ENCODE measurements at regions not wholly inside any gene's neighbourhood (a gene's known extent, or its start where the extent isn't known, plus 50 kb on each side); places are given as distances from the start of the nearest gene placed in this dataset.
A peak's percentile ranks its signal among the peaks of the same experiment; 100 is the strongest.
"Not testable (repeated sequence)": the region's sequence is repeated elsewhere in the genome, so short reads cannot be mapped to it uniquely, and the experiment has no call there.

GRCh38 chrX:88244066-88244465, 503.0 kb upstream of the CPXCR1 start:
- intact Hi-C loops (cut with DNase I; ENCODE audit: low total_unique reads): no loop called here
- 50 to 67% methylated on average over 1 of the region's 1 CpG for WGBS, 2 donors
- TF ChIP-seq CTCF (IDR thresholded peaks at IDR 0.05) (no peak), POLR2A (IDR thresholded peaks at IDR 0.05) (no peak)
- DNase-seq (ENCODE audit: low spot score in 2 of 2): no peak
- H3K4me3 ChIP-seq (ENCODE audit: low read depth, poor library complexity, severe bottlenecking): no peak overlapping the region

- intact Hi-C loops (cut with DNase I; ENCODE audit: low total_unique reads): no loop called here
- H3K4me3 ChIP-seq (ENCODE audit: low read depth, poor library complexity, severe bottlenecking): no peak overlapping the region
Observed at GRCh38 chrX:88284844-88285243, 462.2 kb upstream of the CPXCR1 start.

GRCh38 chrX:88313972-88314371, 433.1 kb upstream of the CPXCR1 start:
- intact Hi-C loops (cut with DNase I; ENCODE audit: low total_unique reads); H3K4me3 ChIP-seq (ENCODE audit: low read depth, poor library complexity, severe bottlenecking); DNase-seq (ENCODE audit: low spot score in 2 of 2): not testable (repeated sequence)
- 90 to 96% methylated on average over 2 of the region's 2 CpGs for WGBS, 2 donors

More at GRCh38 chrX:88284844-88285243, 462.2 kb upstream of the CPXCR1 start:
- DNase-seq (ENCODE audit: low spot score in 2 of 2): peak in 1 of 2 donors; percentile 9
- no peak for TF ChIP-seq CTCF (IDR thresholded peaks at IDR 0.05)
- WGBS, 2 donors: 82 to 85% methylated on average over 1 of the region's 1 CpG

GRCh38 chrX:88325634-88326033, 421.4 kb upstream of the CPXCR1 start:
- no peak overlapping the region for H3K4me3 ChIP-seq (ENCODE audit: low read depth, poor library complexity, severe bottlenecking)
- TF ChIP-seq POLR2A (IDR thresholded peaks at IDR 0.05) (no peak), CTCF (IDR thresholded peaks at IDR 0.05) (no peak)
- 75 to 81% methylated on average over 1 of the region's 1 CpG for WGBS, 2 donors
- intact Hi-C loops (cut with DNase I; ENCODE audit: low total_unique reads): no loop called here
- no peak for DNase-seq (ENCODE audit: low spot score in 2 of 2)

- H3K4me3 ChIP-seq (ENCODE audit: low read depth, poor library complexity, severe bottlenecking): no peak overlapping the region
- TF ChIP-seq CTCF (IDR thresholded peaks at IDR 0.05) (no peak), POLR2A (IDR thresholded peaks at IDR 0.05) (no peak)
- WGBS, 2 donors: 36 to 56% methylated on average over 2 of the region's 2 CpGs
- no peak for DNase-seq (ENCODE audit: low spot score in 2 of 2)
- intact Hi-C loops (cut with DNase I; ENCODE audit: low total_unique reads): no loop called here
Observed at GRCh38 chrX:88355252-88355651, 391.8 kb upstream of the CPXCR1 start.

- WGBS, 2 donors: 91 to 92% methylated on average over 1 of the region's 1 CpG
- DNase-seq (ENCODE audit: low spot score in 2 of 2): no peak
- no peak overlapping the region for H3K4me3 ChIP-seq (ENCODE audit: low read depth, poor library complexity, severe bottlenecking)
- intact Hi-C loops (cut with DNase I; ENCODE audit: low total_unique reads): no loop called here
- TF ChIP-seq CTCF (IDR thresholded peaks at IDR 0.05): no peak
- TF ChIP-seq POLR2A (IDR thresholded peaks at IDR 0.05): no peak
Observed at GRCh38 chrX:88366314-88366713, 380.7 kb upstream of the CPXCR1 start.

Data from lower leg skin (tissue), 4 donors.